ENCODE measurements at regions not wholly inside any gene's neighbourhood (a gene's known extent, or its start where the extent isn't known, plus 50 kb on each side); places are given as distances from the start of the nearest gene placed in this dataset.

DNA sequence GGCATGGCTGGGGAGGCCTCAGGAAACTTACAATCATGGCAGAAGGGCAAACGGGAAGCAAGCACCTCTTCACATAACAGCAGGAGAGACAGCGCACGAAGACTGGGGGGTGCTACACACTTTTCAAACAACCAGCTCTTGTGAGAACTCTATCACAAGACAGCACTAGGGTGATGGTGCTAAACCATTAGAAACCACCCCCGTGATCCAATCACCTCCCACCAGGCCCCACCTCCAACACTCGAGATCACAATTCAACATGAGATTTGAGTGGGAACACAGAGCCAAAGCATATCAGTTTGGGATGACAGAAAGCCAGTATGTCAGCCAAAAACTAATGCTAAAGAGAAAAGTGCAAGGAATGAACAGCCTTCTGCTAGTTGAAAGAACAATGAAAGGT lies 309.8 kb upstream of the CCDC54 start:
- TF ChIP-seq, protein P1, sequence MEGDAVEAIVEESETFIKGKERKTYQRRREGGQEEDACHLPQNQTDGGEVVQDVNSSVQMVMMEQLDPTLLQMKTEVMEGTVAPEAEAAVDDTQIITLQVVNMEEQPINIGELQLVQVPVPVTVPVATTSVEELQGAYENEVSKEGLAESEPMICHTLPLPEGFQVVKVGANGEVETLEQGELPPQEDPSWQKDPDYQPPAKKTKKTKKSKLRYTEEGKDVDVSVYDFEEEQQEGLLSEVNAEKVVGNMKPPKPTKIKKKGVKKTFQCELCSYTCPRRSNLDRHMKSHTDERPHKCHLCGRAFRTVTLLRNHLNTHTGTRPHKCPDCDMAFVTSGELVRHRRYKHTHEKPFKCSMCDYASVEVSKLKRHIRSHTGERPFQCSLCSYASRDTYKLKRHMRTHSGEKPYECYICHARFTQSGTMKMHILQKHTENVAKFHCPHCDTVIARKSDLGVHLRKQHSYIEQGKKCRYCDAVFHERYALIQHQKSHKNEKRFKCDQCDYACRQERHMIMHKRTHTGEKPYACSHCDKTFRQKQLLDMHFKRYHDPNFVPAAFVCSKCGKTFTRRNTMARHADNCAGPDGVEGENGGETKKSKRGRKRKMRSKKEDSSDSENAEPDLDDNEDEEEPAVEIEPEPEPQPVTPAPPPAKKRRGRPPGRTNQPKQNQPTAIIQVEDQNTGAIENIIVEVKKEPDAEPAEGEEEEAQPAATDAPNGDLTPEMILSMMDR (IDR thresholded peaks at IDR 0.05), result no peak
- TF ChIP-seq POLR2A (IDR thresholded peaks at IDR 0.05), result no peak

Data from uterus (tissue), 2 donors.